SK-N-SH (cell line): ENCODE measurements at regions not wholly inside any gene's neighbourhood (a gene's known extent, or its start where the extent isn't known, plus 50 kb on each side); places are given as distances from the start of the nearest gene placed in this dataset.

ENCODE experiments used
- CTCF ChIA-PET: fragments of 300-600, 350-600 bp; formaldehyde crosslinking; extraction: SDS; loops from one replicate; lab custom pipeline; 2021; lab: Yijun Ruan, JAX
- POLR2A ChIA-PET: fragments of 350-600 bp; sonication (Branson Sonifier 250); formaldehyde crosslinking; extraction: SDS; loops from one replicate; lab custom pipeline; 2020; ENCODE audit warnings: antibody characterized with exemption, inconsistent platforms; lab: Yijun Ruan, JAX
- DNase-seq: peaks from one replicate; pipeline ENCODE4 v3.0.0; 2012
- H2AFZ ChIP-seq: fragments of 200-600 bp; sonication (generic); 2 replicates; pipeline ENCODE4 v1.8.1; 2016; ENCODE audit warnings: antibody characterized with exemption, mild to moderate bottlenecking, low read depth
- H3F3A ChIP-seq: fragments of 200-600 bp; sonication (generic); replicated peaks from 2 replicates; pipeline ENCODE3; 2016; ENCODE audit warnings: antibody characterized with exemption, mild to moderate bottlenecking; ENCODE audit not compliant: insufficient read depth
- H3K27ac ChIP-seq, 2 experiments: fragments of 200-500 bp in 1 of 2; fragments of 200-600 bp in 1 of 2; sonication (Bioruptor generic) in 1 of 2; sonication (generic), shearing (Covaris generic) in 1 of 2; 2 replicates each; pipeline versions ENCODE4 v1.5.1 to v1.6.1; 2014 to 2016; ENCODE audit warnings: low read depth in 2 of 2, inconsistent platforms in 1 of 2, low read length in 1 of 2, mild to moderate bottlenecking in 1 of 2, mixed read lengths in 1 of 2
- H3K27me3 ChIP-seq: fragments of 200-600 bp; sonication (generic), shearing (Covaris generic); 2 replicates; pipeline ENCODE4 v1.6.1; 2016; ENCODE audit warnings: mixed run types; ENCODE audit not compliant: insufficient read depth
- H3K36me3 ChIP-seq, 2 experiments: fragments of 200-500 bp in 1 of 2; fragments of 200-600 bp in 1 of 2; sonication (Bioruptor generic) in 1 of 2; sonication (generic) in 1 of 2; replicated peaks in 1 of 2; 2 replicates each; pipeline versions ENCODE3 to v1.5.1; 2014 to 2016; ENCODE audit warnings: low read length in 1 of 2, mild to moderate bottlenecking in 1 of 2; ENCODE audit not compliant: insufficient read depth in 2 of 2, control insufficient read depth in 1 of 2
- H3K4me1 ChIP-seq, 2 experiments: fragments of 200-500 bp in 1 of 2; fragments of 200-600 bp in 1 of 2; sonication (Bioruptor generic) in 1 of 2; sonication (generic), shearing (Covaris generic) in 1 of 2; 2 replicates each; pipeline versions ENCODE4 v1.5.1 to v1.6.1; 2014 to 2016; ENCODE audit warnings: low read depth in 1 of 2, low read length in 1 of 2, mixed run types in 1 of 2; ENCODE audit not compliant: insufficient read depth in 2 of 2, control insufficient read depth in 1 of 2
- H3K4me2 ChIP-seq: fragments of 200-600 bp; sonication (generic), shearing (Covaris generic); 2 replicates; pipeline ENCODE4 v1.6.1; 2017; ENCODE audit warnings: mixed run types
- H3K4me3 ChIP-seq, 2 experiments: fragments of 200-500 bp in 1 of 2; fragments of 200-600 bp in 1 of 2; sonication (Bioruptor generic) in 1 of 2; sonication (generic), shearing (Covaris generic) in 1 of 2; 2 replicates each; pipeline versions ENCODE4 v1.5.1 to v1.8.1; 2014 to 2016; ENCODE audit warnings: low read depth in 2 of 2, inconsistent platforms in 1 of 2, low read length in 1 of 2, mild to moderate bottlenecking in 1 of 2, mixed read lengths in 1 of 2, moderate library complexity in 1 of 2
- H3K79me2 ChIP-seq: fragments of 200-600 bp; sonication (generic); 2 replicates; pipeline ENCODE4 v1.8.1; 2017; ENCODE audit warnings: mild to moderate bottlenecking; ENCODE audit not compliant: insufficient read depth
- H3K9ac ChIP-seq: fragments of 200-600 bp; sonication (generic); 2 replicates; pipeline ENCODE4 v1.6.1; 2017; ENCODE audit warnings: mixed run types
- H3K9me2 ChIP-seq: fragments of 200-600 bp; sonication (generic); 2 replicates; pipeline ENCODE4 v1.6.1; 2017; ENCODE audit warnings: mixed run types
- H3K9me3 ChIP-seq: fragments of 200-600 bp; sonication (generic); 2 replicates; pipeline ENCODE4 v1.6.1; 2017; ENCODE audit warnings: mixed run types, mild to moderate bottlenecking, moderate library complexity
- H4K20me1 ChIP-seq: fragments of 200-600 bp; sonication (generic); 2 replicates; pipeline ENCODE4 v1.6.1; 2017; ENCODE audit warnings: mild to moderate bottlenecking, mixed run types; ENCODE audit not compliant: insufficient read depth
- CHD2 ChIP-seq: fragments of 150-350 bp; IDR thresholded peaks from 2 replicates; pipeline ENCODE4 v1.6.1; 2018; ENCODE audit warnings: low read length; ENCODE audit not compliant: partially characterized antibody
- ELF1 ChIP-seq: IDR thresholded peaks from 2 replicates; pipeline ENCODE4 v1.4.0; 2012
- EZH2phosphoT487 ChIP-seq: fragments of 200-600 bp; sonication (generic); IDR thresholded peaks from 2 replicates; pipeline ENCODE4 v1.6.1; 2017; ENCODE audit warnings: low read depth, mixed run types, mild to moderate bottlenecking, antibody characterized with exemption, moderate library complexity, borderline replicate concordance
- FOXJ3 ChIP-seq: sonication (generic); formaldehyde crosslinking; IDR thresholded peaks from 2 replicates; pipeline ENCODE4 v1.5.1; 2020; ENCODE audit warnings: mild to moderate bottlenecking, missing genetic modification reagents
- FOXM1 ChIP-seq: IDR thresholded peaks from 2 replicates; pipeline ENCODE4 v1.4.0; 2012; ENCODE audit warnings: low read depth, mild to moderate bottlenecking
- GABPA ChIP-seq: IDR thresholded peaks from 2 replicates; pipeline ENCODE4 v1.4.0; 2012; ENCODE audit warnings: low read depth, mild to moderate bottlenecking
- NRF1 ChIP-seq: IDR thresholded peaks from 2 replicates; pipeline ENCODE4 v1.6.1; 2012; ENCODE audit warnings: low read depth, mild to moderate bottlenecking, low read length
- RAD21 ChIP-seq: IDR thresholded peaks from 2 replicates; pipeline ENCODE4 v1.6.1; 2012; ENCODE audit warnings: mild to moderate bottlenecking, low read length
- RCOR1 ChIP-seq: fragments of 150-350 bp; IDR thresholded peaks from 2 replicates; pipeline ENCODE4 v1.6.1; 2017; ENCODE audit warnings: antibody characterized with exemption, low read length
- RFX5 ChIP-seq: IDR thresholded peaks from 2 replicates; pipeline ENCODE4 v1.6.1; 2012; ENCODE audit warnings: mild to moderate bottlenecking, improper control_type of control experiment, low read length
- SMC3 ChIP-seq: IDR thresholded peaks from 2 replicates; pipeline ENCODE4 v1.6.1; 2012; ENCODE audit warnings: low read depth, low read length, improper control_type of control experiment
- TAF1 ChIP-seq: IDR thresholded peaks from 2 replicates; pipeline ENCODE4 v1.6.1; 2012; ENCODE audit warnings: low read depth, mild to moderate bottlenecking, low read length, moderate library complexity, borderline replicate concordance
- TEAD4 ChIP-seq: IDR thresholded peaks from 2 replicates; pipeline ENCODE4 v1.4.0; 2012; ENCODE audit warnings: mild to moderate bottlenecking, borderline replicate concordance; ENCODE audit not compliant: insufficient read depth
- YY1 ChIP-seq: IDR thresholded peaks from 2 replicates; pipeline ENCODE4 v1.4.0; 2012; ENCODE audit warnings: low read depth, mild to moderate bottlenecking
- TF ChIP-seq, protein P1 (sequence below): fragments of 150-350 bp; IDR thresholded peaks from 2 replicates; pipeline ENCODE4 v1.6.1; 2017; ENCODE audit warnings: antibody characterized with exemption, low read length, low read depth, borderline replicate concordance
- TF ChIP-seq, protein P2 (sequence below): IDR thresholded peaks from 2 replicates; pipeline ENCODE4 v1.6.1; 2012; ENCODE audit warnings: mild to moderate bottlenecking, low read depth, low read length, moderate library complexity
- TF ChIP-seq, protein P3 (sequence below): IDR thresholded peaks from 2 replicates; pipeline ENCODE4 v1.4.0; 2012; ENCODE audit warnings: low read depth, borderline replicate concordance
- TF ChIP-seq, protein P4 (sequence below): IDR thresholded peaks from 2 replicates; pipeline ENCODE4; 2012

DNA sequence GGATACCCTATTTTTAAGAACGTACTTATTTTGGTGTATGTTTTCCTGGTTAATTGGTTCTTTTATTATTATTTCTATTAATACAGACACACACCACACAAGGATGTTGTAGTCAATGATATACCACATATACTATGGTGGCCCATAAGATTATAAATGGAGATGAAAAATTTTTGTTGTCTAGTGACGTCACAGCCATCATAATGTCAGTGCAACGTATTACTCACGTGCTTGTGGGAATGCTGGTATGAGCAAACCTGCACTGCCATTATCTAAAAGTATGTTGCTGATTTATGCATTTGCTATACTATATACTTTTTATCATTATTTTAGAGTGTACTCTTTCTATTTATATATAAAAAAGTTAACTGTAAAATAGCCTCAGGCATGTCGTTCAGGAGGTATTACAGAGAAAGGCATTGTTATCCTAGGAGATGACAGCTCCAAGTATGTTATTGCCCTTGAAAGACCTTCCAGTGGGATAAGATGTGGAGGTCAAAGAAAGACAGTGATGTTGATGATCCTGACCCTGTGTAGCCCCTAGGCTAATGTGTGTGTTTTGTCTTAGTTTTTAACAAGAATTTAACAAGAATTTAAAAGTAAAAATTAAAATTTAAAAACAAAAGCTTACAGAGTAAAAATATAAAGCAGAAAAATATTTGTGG is 65.6 kb upstream of the SGCD start (continued):
- TF ChIP-seq, protein P1, sequence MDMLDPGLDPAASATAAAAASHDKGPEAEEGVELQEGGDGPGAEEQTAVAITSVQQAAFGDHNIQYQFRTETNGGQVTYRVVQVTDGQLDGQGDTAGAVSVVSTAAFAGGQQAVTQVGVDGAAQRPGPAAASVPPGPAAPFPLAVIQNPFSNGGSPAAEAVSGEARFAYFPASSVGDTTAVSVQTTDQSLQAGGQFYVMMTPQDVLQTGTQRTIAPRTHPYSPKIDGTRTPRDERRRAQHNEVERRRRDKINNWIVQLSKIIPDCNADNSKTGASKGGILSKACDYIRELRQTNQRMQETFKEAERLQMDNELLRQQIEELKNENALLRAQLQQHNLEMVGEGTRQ = no peak
- TF ChIP-seq NRF1 = no peak
- TF ChIP-seq RCOR1 = no peak
- no peak for TF ChIP-seq GABPA
- TF ChIP-seq CHD2 = no peak

DNA sequence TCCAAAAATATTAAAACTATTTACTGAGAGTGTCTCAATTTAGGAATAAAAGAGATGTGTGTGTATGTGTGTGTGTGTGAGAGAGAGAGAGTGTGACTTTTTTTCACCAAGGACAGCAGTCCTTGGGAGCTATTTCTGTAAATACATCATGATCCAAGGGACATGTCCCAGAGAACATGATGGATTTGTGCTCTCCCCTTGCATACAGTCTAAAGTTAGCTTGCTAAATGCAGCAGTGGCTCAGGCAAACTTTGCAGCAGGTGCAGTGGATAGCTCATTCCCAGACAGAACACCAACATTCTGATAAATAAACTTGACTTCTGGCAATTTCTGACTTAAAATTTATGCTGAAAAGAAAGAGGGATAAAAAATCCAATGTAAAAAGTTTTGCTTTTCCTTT is 55.4 kb upstream of the SGCD start:
- H3K9me2 ChIP-seq = no peaks in the 10 kb centered on the region
- no peaks in the 10 kb centered on the region for H3F3A ChIP-seq
- H3K79me2 ChIP-seq = no peaks in the 10 kb centered on the region
- H3K9me3 ChIP-seq = no peaks in the 10 kb centered on the region
- POLR2A ChIA-PET = no interaction called here
- H3K4me1 ChIP-seq = no peaks in the 10 kb centered on the region
- H3K4me2 ChIP-seq = no peak overlapping the region
- no peak overlapping the region for H3K4me3 ChIP-seq
- H2AFZ ChIP-seq = no peak overlapping the region
- no peak overlapping the region for H3K9ac ChIP-seq
- no peaks in the 10 kb centered on the region for H3K36me3 ChIP-seq
- H3K27ac ChIP-seq = no peak overlapping the region
- DNase-seq = no peak
- TF ChIP-seq, protein P2, sequence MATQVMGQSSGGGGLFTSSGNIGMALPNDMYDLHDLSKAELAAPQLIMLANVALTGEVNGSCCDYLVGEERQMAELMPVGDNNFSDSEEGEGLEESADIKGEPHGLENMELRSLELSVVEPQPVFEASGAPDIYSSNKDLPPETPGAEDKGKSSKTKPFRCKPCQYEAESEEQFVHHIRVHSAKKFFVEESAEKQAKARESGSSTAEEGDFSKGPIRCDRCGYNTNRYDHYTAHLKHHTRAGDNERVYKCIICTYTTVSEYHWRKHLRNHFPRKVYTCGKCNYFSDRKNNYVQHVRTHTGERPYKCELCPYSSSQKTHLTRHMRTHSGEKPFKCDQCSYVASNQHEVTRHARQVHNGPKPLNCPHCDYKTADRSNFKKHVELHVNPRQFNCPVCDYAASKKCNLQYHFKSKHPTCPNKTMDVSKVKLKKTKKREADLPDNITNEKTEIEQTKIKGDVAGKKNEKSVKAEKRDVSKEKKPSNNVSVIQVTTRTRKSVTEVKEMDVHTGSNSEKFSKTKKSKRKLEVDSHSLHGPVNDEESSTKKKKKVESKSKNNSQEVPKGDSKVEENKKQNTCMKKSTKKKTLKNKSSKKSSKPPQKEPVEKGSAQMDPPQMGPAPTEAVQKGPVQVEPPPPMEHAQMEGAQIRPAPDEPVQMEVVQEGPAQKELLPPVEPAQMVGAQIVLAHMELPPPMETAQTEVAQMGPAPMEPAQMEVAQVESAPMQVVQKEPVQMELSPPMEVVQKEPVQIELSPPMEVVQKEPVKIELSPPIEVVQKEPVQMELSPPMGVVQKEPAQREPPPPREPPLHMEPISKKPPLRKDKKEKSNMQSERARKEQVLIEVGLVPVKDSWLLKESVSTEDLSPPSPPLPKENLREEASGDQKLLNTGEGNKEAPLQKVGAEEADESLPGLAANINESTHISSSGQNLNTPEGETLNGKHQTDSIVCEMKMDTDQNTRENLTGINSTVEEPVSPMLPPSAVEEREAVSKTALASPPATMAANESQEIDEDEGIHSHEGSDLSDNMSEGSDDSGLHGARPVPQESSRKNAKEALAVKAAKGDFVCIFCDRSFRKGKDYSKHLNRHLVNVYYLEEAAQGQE = no peak
- TF ChIP-seq ELF1 (no peak), YY1 (no peak), RAD21 (no peak), FOXM1 (no peak), EZH2phosphoT487 (no peak), TAF1 (no peak), FOXJ3 (no peak), SMC3 (no peak), RFX5 (no peak), TEAD4 (no peak)
- TF ChIP-seq, protein P3, sequence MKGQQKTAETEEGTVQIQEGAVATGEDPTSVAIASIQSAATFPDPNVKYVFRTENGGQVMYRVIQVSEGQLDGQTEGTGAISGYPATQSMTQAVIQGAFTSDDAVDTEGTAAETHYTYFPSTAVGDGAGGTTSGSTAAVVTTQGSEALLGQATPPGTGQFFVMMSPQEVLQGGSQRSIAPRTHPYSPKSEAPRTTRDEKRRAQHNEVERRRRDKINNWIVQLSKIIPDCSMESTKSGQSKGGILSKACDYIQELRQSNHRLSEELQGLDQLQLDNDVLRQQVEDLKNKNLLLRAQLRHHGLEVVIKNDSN = no peak
- TF ChIP-seq, protein P4, sequence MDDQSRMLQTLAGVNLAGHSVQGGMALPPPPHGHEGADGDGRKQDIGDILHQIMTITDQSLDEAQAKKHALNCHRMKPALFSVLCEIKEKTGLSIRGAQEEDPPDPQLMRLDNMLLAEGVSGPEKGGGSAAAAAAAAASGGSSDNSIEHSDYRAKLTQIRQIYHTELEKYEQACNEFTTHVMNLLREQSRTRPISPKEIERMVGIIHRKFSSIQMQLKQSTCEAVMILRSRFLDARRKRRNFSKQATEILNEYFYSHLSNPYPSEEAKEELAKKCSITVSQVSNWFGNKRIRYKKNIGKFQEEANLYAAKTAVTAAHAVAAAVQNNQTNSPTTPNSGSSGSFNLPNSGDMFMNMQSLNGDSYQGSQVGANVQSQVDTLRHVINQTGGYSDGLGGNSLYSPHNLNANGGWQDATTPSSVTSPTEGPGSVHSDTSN = no peak
- CTCF ChIA-PET = interaction anchor here (1.2 kb wide), 1 partner anchor 328 kb away, joined by 3 read pairs; no protein-coding TSS in a partner anchor
- H4K20me1 ChIP-seq = no peaks in the 10 kb centered on the region
- H3K27me3 ChIP-seq = no peaks in the 10 kb centered on the region
